Frontal cortex (tissue), 3 donors: ENCODE measurements at regions not wholly inside any gene's neighbourhood (a gene's known extent, or its start where the extent isn't known, plus 50 kb on each side); places are given as distances from the start of the nearest gene placed in this dataset.

Experiments
- DNase-seq, 2 donors: peaks; one replicate each; pipeline ENCODE4 v3.0.0; 2012; ENCODE audit warnings: low spot score in 2 of 2
- FAIRE-seq: peaks from 2 replicates; lab custom pipeline; 2012; peaks lifted over from hg19 to GRCh38; lab: Jason Lieb, UNC
- donor health status: control.
- donor health status: control.
- donor health status: control.

- no peak for FAIRE-seq
These were observed 85.3 kb upstream of the BHLHE23 start for GRCh38 chr20:63091901-63092659.

DNA sequence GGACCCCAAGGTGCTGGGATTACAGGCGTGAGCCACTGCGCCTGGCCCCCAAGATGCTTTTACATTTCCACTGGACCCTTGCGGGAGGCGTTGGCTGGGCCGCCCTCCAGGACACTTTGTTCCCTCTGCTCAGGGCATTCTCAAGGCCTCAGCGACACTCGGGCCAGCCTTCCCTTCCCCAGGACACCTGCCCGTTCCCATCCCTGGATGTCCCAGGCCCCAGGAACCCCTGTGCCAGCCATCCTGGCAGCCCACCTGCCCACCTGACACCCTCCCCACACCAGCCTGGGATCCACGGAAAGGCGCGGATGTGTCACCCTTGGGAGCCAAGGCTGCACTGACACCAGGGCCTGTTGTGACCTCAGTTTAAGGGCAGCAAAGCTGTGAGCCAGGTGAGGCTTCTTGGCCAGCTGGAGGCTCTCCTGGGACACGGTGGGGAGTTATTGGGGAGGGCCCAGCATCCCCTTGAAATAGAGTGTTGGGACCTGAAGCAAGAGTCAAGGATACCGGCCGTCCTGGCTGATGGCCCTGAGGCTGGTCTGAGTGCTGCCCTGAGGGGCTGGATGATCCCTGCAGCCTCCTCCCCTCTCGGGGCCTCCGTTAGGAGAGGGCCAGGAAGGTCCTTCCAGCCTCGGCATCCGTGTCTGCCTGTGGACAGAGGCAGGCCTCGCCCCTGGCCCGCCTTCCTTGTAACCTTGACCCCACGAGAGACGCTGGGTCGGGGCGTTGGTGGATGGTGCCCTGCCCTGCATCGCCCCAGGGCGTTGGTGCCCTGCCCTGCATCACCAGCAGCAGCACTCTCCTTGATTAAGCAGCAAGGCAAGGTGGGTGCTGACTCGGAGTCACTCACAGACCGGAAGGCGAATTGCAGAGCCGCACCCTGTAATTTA lies 84.2 kb upstream of the BHLHE23 start:
- FAIRE-seq (no peak), DNase-seq (no peak)

More at GRCh38 chr20:63091901-63092659, 85.3 kb upstream of the BHLHE23 start:
- DNase-seq: no peak

DNA sequence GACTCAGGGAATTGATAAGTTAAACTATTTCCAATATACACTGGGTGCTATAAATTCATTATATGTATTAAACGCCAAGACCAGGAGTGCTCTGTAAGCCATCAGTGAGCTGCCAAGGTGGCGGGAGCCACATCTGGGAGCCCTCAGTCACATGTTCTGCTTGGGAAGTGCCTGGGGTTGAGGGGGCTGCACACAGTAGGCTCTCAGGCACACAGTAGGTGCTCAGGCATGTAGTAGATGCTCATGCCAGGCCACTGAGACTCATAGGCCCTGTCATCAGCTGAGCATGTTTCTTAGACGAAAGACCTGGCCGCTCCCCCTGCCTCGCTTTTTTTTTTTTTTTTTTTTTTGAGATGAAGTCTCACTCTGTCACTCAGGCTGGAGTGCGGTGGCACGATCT lies 83.3 kb upstream of the BHLHE23 start:
- DNase-seq (no peak), FAIRE-seq (no peak)

- DNase-seq: no peak
- no peak for FAIRE-seq
These were observed 82.5 kb upstream of the BHLHE23 start for GRCh38 chr20:63089051-63089907.

DNA sequence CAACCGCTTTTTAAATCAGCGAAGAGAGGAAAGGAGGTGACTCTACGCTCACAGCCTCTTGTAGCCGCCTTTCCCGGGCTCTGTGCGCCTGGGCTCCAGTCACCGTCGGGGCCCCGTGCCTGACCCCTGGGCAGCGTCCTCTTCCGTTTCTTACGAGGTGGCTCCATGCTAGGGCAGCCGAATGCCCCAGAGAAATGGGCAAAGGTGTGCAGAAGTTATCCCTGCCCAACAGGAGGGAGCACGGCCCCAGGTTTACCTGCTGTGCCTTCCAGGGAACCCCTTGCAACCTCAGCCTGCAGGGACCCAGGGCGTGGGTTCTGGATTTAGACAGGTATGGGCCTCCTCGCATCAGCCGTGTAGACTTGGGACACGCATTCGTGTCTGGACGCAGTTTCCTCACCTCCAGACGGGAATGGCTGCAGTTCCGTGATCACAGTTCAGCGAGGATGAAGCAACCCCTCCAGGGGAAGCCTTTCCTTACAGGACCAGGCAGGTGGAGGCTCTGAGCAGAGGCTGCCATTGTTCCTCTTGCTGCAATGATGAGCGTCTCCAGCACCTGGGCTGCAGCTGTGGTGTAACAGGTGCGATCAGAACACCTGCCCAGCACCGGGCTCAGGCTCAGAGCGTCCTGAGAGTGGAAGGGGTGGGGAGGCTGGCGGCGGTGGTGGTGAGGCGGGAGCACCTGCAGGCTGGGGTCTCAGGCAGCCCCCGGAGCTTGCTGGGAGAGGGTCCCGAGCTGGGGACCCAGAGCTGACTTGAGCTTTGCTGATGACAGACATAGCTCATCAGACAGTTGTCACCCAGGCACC lies 81.3 kb upstream of the BHLHE23 start:
- DNase-seq (no peak), FAIRE-seq (no peak)

DNA sequence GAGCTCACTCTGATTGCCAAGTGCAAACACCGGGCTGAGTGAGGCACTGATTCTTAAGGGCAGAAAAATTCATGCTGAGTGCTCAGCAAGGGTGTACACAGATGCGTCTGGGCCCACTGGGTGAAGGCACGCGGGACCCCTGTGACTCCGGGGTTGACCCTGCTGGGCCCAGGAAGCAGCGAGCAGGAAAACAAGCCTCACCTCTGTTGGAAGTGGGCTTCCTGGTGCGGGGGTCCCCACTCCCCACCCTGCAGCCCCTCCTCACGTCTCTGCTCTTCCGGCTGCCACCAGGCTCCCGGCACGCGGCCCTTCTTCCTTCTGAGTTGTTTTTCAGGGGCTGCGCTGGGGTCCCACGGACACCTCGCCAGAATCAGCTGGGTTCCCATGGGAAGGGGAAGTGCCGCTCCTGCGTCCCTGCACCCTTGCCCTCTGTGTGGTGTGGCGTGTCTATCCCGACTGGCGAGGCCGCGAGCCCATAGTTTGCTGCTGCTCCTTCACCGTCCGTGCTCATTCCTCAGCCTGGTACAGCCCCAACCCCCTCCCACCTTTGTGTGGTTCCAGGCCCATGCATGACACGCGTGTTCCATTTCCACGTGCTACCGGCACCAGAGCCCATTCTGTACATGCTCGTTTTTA lies 80.6 kb upstream of the BHLHE23 start:
- FAIRE-seq (no peak), DNase-seq (no peak)

DNA sequence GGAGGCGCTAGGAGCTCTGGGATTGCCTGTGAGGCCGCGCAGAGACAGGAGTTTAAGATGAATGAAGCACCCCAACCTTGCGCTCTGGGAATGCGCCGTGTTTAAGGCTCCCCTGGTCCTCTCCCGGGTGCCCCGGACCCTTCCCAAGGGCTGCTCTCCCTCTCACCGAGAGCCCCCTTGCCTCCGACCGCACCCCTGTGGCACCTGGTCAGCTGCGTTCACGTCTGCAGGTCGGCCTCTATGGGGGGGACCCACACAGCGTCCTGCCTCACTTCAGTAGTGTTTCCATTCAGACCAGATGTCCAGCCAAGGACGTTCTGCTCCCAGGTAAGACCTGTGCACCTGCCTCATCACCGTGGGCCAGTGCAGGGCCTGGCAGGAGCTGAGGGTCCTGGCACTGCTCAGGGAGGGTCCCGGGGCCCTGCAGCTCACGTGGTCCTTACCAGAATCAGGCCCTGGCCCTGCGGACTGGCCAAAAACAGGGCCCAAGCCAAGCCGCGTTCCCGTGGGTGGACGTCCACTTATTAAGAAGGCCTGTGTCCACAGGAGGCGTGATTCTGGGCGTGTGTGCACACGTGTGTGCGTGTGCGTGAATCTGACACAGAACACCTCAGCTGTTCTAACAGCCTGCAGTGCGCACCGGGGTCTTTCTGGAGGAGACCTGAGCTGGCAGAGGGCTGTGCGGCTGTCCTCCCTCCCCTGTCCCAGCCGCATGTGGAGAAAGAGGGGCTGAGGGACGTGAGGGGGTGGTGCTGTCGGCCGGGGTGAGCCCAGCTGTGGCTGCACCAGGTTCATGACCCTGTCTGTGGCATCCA lies 79.9 kb upstream of the BHLHE23 start:
- DNase-seq: no peak
- FAIRE-seq: no peak

- DNase-seq (no peak), FAIRE-seq (no peak)
These were observed 78.5 kb upstream of the BHLHE23 start for GRCh38 chr20:63085151-63085861.

DNA sequence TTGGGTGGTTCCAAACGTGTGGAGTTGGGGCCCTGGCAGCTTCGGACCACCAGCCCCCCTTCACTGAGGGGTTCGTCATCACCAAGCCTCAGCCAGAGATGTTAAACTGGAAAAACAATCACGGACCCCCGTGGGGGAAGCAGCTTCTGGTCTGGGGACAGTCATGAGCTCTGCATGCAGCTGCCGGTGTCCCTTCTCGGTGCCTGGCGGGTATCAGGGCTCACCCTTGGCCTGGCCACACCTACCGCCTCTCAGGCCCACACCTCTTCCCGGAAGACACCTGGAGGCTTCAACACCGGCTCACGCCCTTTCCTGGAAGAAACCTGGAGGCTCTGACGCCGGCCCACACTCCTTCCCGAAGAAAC lies 77.8 kb upstream of the BHLHE23 start:
- no peak for DNase-seq

DNA sequence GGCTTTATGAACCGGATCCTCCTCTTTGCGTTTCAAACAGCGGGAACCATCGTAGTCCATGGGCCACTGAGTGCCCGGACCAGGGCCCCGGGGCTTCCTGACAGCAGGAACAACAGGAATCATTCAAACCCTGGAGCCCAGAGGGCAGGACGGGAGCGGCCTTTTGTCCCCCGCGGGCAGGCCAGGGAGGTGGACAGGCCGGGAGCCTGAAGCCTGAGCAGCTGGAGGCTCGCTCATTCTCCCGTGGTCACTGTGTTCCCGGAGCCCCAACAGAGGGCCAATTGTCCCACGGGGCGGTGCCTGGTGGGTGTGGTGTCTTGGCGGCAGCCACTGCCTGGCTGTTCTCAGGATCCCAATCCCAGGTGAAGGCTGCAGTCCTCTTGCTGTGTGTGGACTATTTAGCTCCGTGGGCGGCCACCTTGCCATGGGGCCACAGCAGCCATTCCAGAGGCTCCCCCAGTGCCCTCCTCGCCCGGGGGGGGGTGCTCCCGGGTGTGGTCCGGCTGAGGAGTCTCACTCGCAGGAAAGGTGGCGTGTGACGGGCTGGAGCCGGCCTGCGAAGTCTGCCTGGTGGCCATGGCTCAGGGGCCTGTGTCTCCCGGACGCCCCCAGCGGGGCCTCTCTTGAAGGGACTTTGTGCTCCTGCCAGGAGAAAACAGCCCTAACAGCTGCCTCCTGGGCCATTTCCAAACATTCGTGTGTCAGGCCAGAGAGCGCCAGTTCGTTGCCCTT lies 77.2 kb upstream of the BHLHE23 start:
- no peak for FAIRE-seq
- DNase-seq: no peak

More for the DNA sequence above, 77.8 kb upstream of the BHLHE23 start:
- no peak for FAIRE-seq

- FAIRE-seq: no peak
- DNase-seq: no peak
These were observed 76.4 kb upstream of the BHLHE23 start for GRCh38 chr20:63082939-63083735.

GRCh38 chr20:63082308-63082938 lies 75.7 kb upstream of the BHLHE23 start:
- FAIRE-seq (no peak), DNase-seq (peak; percentile 63 to 74)

DNA sequence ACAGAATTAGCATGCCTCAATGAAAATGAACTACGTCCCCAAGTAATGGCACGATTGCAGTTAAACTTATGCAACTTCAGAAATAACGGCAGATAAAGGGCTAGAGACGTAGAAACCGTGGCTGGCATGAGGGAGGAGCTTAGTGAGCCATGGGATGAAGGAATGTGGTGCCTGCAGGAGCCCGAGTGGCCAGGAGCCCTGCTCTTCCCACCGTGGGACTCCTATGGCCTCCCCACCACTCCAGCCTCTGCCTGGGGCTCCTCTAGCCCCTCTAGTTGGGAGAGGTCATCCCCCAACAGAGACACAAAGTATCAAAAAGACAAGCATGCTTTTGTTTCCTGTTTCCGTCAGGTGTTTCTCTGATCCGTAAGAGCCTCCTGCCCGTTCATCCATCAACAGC lies 75.1 kb upstream of the BHLHE23 start:
- FAIRE-seq (no peak), DNase-seq (no peak)

DNA sequence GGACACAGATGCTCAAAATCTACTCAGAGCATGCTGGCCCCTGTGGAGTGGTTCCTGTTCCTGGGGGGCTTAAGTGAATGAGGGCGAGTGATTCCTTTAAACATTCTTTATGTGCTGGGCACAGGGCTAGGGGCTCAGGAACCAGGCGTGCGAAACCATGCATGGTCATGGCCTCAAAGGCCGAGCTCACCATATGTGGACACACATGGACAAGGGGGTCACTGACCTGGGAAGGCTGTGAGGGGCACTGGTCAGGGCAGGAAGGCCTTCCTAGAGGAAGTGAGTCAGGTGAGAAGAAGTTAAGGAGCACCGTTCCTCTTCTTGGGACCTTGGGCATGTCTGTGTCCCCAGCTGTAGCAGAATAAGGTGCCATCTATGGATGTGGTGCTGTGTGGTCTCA lies 74.6 kb upstream of the BHLHE23 start:
- no peak for DNase-seq

DNA sequence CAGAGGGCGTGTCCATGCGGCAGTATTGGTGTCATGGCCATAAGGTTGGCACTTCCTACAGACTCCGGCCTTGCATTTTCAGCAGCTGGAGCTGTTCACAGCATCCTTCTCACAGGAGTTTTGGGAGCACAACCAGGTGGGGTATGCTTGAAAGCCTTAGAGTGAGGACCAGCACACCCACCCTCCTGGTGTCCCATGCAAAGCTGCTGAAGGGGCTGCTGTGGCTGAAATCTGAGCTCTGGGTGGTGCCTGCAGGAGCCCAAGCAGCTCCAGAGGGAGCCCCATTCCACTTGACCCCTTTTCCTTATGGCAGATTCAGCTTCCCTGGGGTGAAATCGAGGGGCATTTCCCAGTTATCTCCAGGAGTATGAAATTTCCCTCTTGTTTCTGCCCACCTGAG lies 74.0 kb upstream of the BHLHE23 start:
- DNase-seq (no peak), FAIRE-seq (no peak)

More for the DNA sequence above, 74.6 kb upstream of the BHLHE23 start:
- no peak for FAIRE-seq

- FAIRE-seq (no peak), DNase-seq (no peak)
These were observed 73.6 kb upstream of the BHLHE23 start for GRCh38 chr20:63080411-63080810.
